Ovary (tissue), 3 donors: ENCODE measurements at regions not wholly inside any gene's neighbourhood (a gene's known extent, or its start where the extent isn't known, plus 50 kb on each side); places are given as distances from the start of the nearest gene placed in this dataset.

ENCODE experiments used
- CTCF ChIP-seq, 3 donors: fragments of 450-650 bp in 2 of 3; fragments of 200-600 bp in 1 of 3; IDR thresholded peaks; one replicate each; pipeline versions ENCODE4 v1.5.1 to v1.8.0; 2016 to 2022; ENCODE audit warnings: antibody characterized with exemption in 3 of 3, mild to moderate bottlenecking in 1 of 3
- POLR2A ChIP-seq: fragments of 450-650 bp; IDR thresholded peaks from one replicate; pipeline ENCODE4 v1.6.1; 2017; ENCODE audit warnings: antibody characterized with exemption, mild to moderate bottlenecking, moderate library complexity
- donor health status: DM: no; HTN: no; CAD: no.

DNA sequence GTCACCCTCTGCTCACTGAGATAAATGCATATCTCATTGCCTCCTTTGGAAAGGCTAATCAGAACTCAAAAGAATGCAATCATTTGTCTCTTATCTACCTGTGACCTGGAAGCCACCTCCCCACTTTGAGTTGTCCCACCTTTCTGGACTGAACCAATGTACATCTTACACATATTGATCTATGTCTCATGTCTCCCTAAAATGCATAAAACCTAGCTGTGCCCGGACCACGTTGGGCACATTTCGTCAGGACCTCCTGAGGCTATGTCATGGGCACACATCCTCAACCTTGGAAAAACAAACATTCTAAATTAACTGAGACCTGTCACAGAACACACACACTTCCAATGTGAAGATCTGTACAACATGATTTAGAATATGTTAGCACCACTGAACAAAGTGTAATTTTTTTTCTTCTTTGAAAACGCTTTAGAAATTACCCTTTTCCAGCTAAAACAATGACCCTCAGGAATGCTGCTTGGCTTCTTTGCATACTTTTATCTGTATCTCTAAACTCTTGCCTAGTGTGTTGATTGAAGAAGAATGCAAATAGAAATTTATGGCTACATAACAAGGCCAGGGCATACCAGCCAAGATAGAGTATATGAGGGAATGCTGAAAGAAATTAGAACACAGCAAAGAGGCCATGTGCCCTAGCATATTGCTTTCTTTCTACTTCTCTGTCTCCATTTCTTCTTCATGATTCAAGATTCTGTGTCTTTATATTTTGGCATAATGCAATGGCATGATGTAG is 84.6 kb upstream of the DST start:
- TF ChIP-seq CTCF (IDR thresholded peaks at IDR 0.05) (no peak), POLR2A (no peak)
